Ishikawa (cell line): ENCODE measurements at regions not wholly inside any gene's neighbourhood (a gene's known extent, or its start where the extent isn't known, plus 50 kb on each side); places are given as distances from the start of the nearest gene placed in this dataset.

Experiments used
- CEBPB ChIP-seq: IDR thresholded peaks from 2 replicates; pipeline ENCODE4 v1.6.1; 2012
- EGR1 ChIP-seq: IDR thresholded peaks from 2 replicates; pipeline ENCODE4 v1.6.1; 2012
- EP300 ChIP-seq: IDR thresholded peaks from 2 replicates; pipeline ENCODE4 v1.6.1; 2012; ENCODE audit warnings: borderline replicate concordance
- NFIC ChIP-seq: IDR thresholded peaks from 2 replicates; pipeline ENCODE4 v1.6.1; 2012
- RAD21 ChIP-seq: IDR thresholded peaks from 2 replicates; pipeline ENCODE4 v1.6.1; 2012; ENCODE audit warnings: low read depth
- REST ChIP-seq: IDR thresholded peaks from 2 replicates; pipeline ENCODE4 v1.6.1; 2012; ENCODE audit warnings: low read depth, mild to moderate bottlenecking
- TAF1 ChIP-seq: IDR thresholded peaks from 2 replicates; pipeline ENCODE4 v1.6.1; 2012; ENCODE audit warnings: low read depth, mild to moderate bottlenecking
- USF1 ChIP-seq: IDR thresholded peaks from 2 replicates; pipeline ENCODE4 v1.6.1; 2012
- YY1 ChIP-seq: IDR thresholded peaks from 2 replicates; pipeline ENCODE4 v1.6.1; 2012; ENCODE audit warnings: low read depth
- ZBTB7A ChIP-seq: IDR thresholded peaks from 2 replicates; pipeline ENCODE4 v1.6.1; 2012; ENCODE audit warnings: low read depth

GRCh38 chr11:15821451-15821850, 534.9 kb downstream of the SOX6 start:
- TF ChIP-seq EP300 (no peak), EGR1 (no peak), CEBPB (no peak), TAF1 (no peak), REST (no peak), RAD21 (no peak), ZBTB7A (no peak), YY1 (no peak), USF1 (no peak), NFIC (no peak)
